Activated naive CD4-positive, alpha-beta T cell treated with anti-CD3 and anti-CD28 coated beads, Interleukin-2, amount 10 ng/mL, durations not matched to agents 7 days and 5 days (primary cell): ENCODE measurements at regions not wholly inside any gene's neighbourhood (a gene's known extent, or its start where the extent isn't known, plus 50 kb on each side); places are given as distances from the start of the nearest gene placed in this dataset.

Experiments
- CTCF ChIA-PET: fragments of 350-600 bp; sonication (Branson Sonifier 250); formaldehyde crosslinking; loops from one replicate; lab custom pipeline; 2021; ENCODE audit warnings: antibody characterized with exemption; lab: Charles Lee
- DNase-seq: peaks from one replicate; pipeline ENCODE4 v3.0.0-alpha.2; 2020
- H3K27ac Mint-ChIP-seq: one replicate; pipeline ENCODE4 v1.8.0; 2021; ENCODE audit warnings: mild to moderate bottlenecking, moderate library complexity, mixed read lengths
- H3K27me3 Mint-ChIP-seq: one replicate; pipeline ENCODE4 v1.8.0; 2021; ENCODE audit warnings: mild to moderate bottlenecking, mixed read lengths
- H3K36me3 Mint-ChIP-seq: one replicate; pipeline ENCODE4 v1.8.0; 2021; ENCODE audit warnings: mixed read lengths
- H3K4me1 Mint-ChIP-seq: one replicate; pipeline ENCODE4 v1.8.0; 2021; ENCODE audit warnings: mixed read lengths
- H3K4me3 Mint-ChIP-seq: one replicate; pipeline ENCODE4 v1.8.0; 2021; ENCODE audit warnings: mild to moderate bottlenecking, moderate library complexity, mixed read lengths
- H3K9me3 Mint-ChIP-seq: one replicate; pipeline ENCODE4 v1.8.0; 2021; ENCODE audit warnings: mixed read lengths

- no peak overlapping the region for H3K4me3 Mint-ChIP-seq
- CTCF ChIA-PET: interaction anchor here (0.6 kb wide), 1 partner anchor 149 kb away, joined by 3 read pairs; no protein-coding TSS in a partner anchor
These were observed 530.4 kb upstream of the CDH9 start for GRCh38 chr5:27568811-27569210.

GRCh38 chr5:27561408-27561807, 523.0 kb upstream of the CDH9 start:
- CTCF ChIA-PET: no interaction called here
- Mint-ChIP-seq H3K27ac (no peak overlapping the region), H3K9me3 (peaks cover 6% of the 10 kb centered on the region), H3K27me3 (no peaks in the 10 kb centered on the region), H3K4me1 (no peaks in the 10 kb centered on the region), H3K36me3 (no peaks in the 10 kb centered on the region), H3K4me3 (no peak overlapping the region)
- DNase-seq: no peak

More at GRCh38 chr5:27568811-27569210, 530.4 kb upstream of the CDH9 start:
- Mint-ChIP-seq H3K27me3 (no peaks in the 10 kb centered on the region), H3K27ac (no peak overlapping the region), H3K36me3 (no peaks in the 10 kb centered on the region), H3K9me3 (peaks cover 4% of the 10 kb centered on the region), H3K4me1 (no peaks in the 10 kb centered on the region)
- no peak for DNase-seq

- H3K4me1 Mint-ChIP-seq: no peaks in the 10 kb centered on the region
- H3K27ac Mint-ChIP-seq: no peak overlapping the region
- CTCF ChIA-PET: no interaction called here
- H3K27me3 Mint-ChIP-seq: no peaks in the 10 kb centered on the region
- no peak overlapping the region for H3K4me3 Mint-ChIP-seq
- H3K9me3 Mint-ChIP-seq: peaks cover 20% of the 10 kb centered on the region
- DNase-seq: no peak
- H3K36me3 Mint-ChIP-seq: no peaks in the 10 kb centered on the region
These were observed 510.1 kb upstream of the CDH9 start for GRCh38 chr5:27548484-27548883.

- Mint-ChIP-seq H3K27ac (no peak overlapping the region), H3K9me3 (peaks cover 9% of the 10 kb centered on the region), H3K36me3 (no peaks in the 10 kb centered on the region), H3K4me3 (no peak overlapping the region), H3K27me3 (no peaks in the 10 kb centered on the region), H3K4me1 (no peaks in the 10 kb centered on the region)
- DNase-seq: no peak
- CTCF ChIA-PET: no interaction called here
These were observed 496.7 kb upstream of the CDH9 start for GRCh38 chr5:27535031-27535557.

GRCh38 chr5:27532305-27532704, 493.9 kb upstream of the CDH9 start:
- H3K36me3 Mint-ChIP-seq: no peaks in the 10 kb centered on the region
- CTCF ChIA-PET: no interaction called here
- DNase-seq: no peak
- no peak overlapping the region for H3K27ac Mint-ChIP-seq
- H3K9me3 Mint-ChIP-seq: peaks cover 9% of the 10 kb centered on the region
- H3K4me1 Mint-ChIP-seq: no peaks in the 10 kb centered on the region
- H3K27me3 Mint-ChIP-seq: no peaks in the 10 kb centered on the region
- no peak overlapping the region for H3K4me3 Mint-ChIP-seq

- Mint-ChIP-seq H3K27ac (no peak overlapping the region), H3K36me3 (no peaks in the 10 kb centered on the region), H3K9me3 (peaks cover 12% of the 10 kb centered on the region), H3K27me3 (no peaks in the 10 kb centered on the region), H3K4me3 (no peak overlapping the region), H3K4me1 (no peaks in the 10 kb centered on the region)
- no peak for DNase-seq
- CTCF ChIA-PET: no interaction called here
These were observed 486.1 kb upstream of the CDH9 start for GRCh38 chr5:27524515-27524914.

GRCh38 chr5:27523629-27524028, 485.2 kb upstream of the CDH9 start:
- CTCF ChIA-PET: interaction anchor here (0.7 kb wide), 1 partner anchor 71 kb away, joined by 3 read pairs; no protein-coding TSS in a partner anchor
- Mint-ChIP-seq H3K9me3 (peaks cover 18% of the 10 kb centered on the region), H3K4me1 (no peaks in the 10 kb centered on the region), H3K27me3 (no peaks in the 10 kb centered on the region), H3K36me3 (no peaks in the 10 kb centered on the region), H3K4me3 (no peak overlapping the region), H3K27ac (no peak overlapping the region)
- DNase-seq: no peak

- no peak overlapping the region for H3K4me3 Mint-ChIP-seq
- H3K36me3 Mint-ChIP-seq: no peaks in the 10 kb centered on the region
- H3K27ac Mint-ChIP-seq: no peak overlapping the region
- no peaks in the 10 kb centered on the region for H3K4me1 Mint-ChIP-seq
- H3K9me3 Mint-ChIP-seq: peaks cover 31% of the 10 kb centered on the region
- CTCF ChIA-PET: no interaction called here
- H3K27me3 Mint-ChIP-seq: no peaks in the 10 kb centered on the region
- DNase-seq: no peak
These were observed 478.1 kb upstream of the CDH9 start for GRCh38 chr5:27516437-27516836.

- no peaks in the 10 kb centered on the region for H3K4me1 Mint-ChIP-seq
- no peaks in the 10 kb centered on the region for H3K36me3 Mint-ChIP-seq
- no peak overlapping the region for H3K4me3 Mint-ChIP-seq
- no peaks in the 10 kb centered on the region for H3K27me3 Mint-ChIP-seq
- DNase-seq: no peak
- CTCF ChIA-PET: no interaction called here
- H3K9me3 Mint-ChIP-seq: peaks cover 10% of the 10 kb centered on the region
- no peak overlapping the region for H3K27ac Mint-ChIP-seq
These were observed 472.7 kb upstream of the CDH9 start for GRCh38 chr5:27511061-27511460.

- no peak overlapping the region for H3K27ac Mint-ChIP-seq
- H3K4me1 Mint-ChIP-seq: no peaks in the 10 kb centered on the region
- CTCF ChIA-PET: no interaction called here
These were observed 465.4 kb upstream of the CDH9 start for GRCh38 chr5:27503813-27504212.

GRCh38 chr5:27502236-27502635, 463.9 kb upstream of the CDH9 start:
- H3K27me3 Mint-ChIP-seq: no peaks in the 10 kb centered on the region
- no peaks in the 10 kb centered on the region for H3K36me3 Mint-ChIP-seq
- peaks cover 14% of the 10 kb centered on the region for H3K9me3 Mint-ChIP-seq
- H3K27ac Mint-ChIP-seq: no peak overlapping the region
- H3K4me3 Mint-ChIP-seq: no peak overlapping the region
- CTCF ChIA-PET: no interaction called here
- DNase-seq: no peak
- H3K4me1 Mint-ChIP-seq: no peaks in the 10 kb centered on the region

More at GRCh38 chr5:27503813-27504212, 465.4 kb upstream of the CDH9 start:
- H3K27me3 Mint-ChIP-seq: no peaks in the 10 kb centered on the region
- peaks cover 14% of the 10 kb centered on the region for H3K9me3 Mint-ChIP-seq
- H3K36me3 Mint-ChIP-seq: no peaks in the 10 kb centered on the region
- no peak for DNase-seq
- no peak overlapping the region for H3K4me3 Mint-ChIP-seq

GRCh38 chr5:27497491-27497890, 459.1 kb upstream of the CDH9 start:
- Mint-ChIP-seq H3K9me3 (peaks cover 8% of the 10 kb centered on the region), H3K36me3 (no peaks in the 10 kb centered on the region), H3K27ac (no peak overlapping the region), H3K27me3 (no peaks in the 10 kb centered on the region), H3K4me3 (no peak overlapping the region), H3K4me1 (no peaks in the 10 kb centered on the region)
- CTCF ChIA-PET: no interaction called here
- no peak for DNase-seq

- Mint-ChIP-seq H3K4me3 (no peak overlapping the region), H3K36me3 (no peaks in the 10 kb centered on the region), H3K27ac (no peak overlapping the region), H3K4me1 (no peaks in the 10 kb centered on the region), H3K9me3 (peaks cover 21% of the 10 kb centered on the region), H3K27me3 (no peaks in the 10 kb centered on the region)
- DNase-seq: no peak
- CTCF ChIA-PET: no interaction called here
These were observed 456.5 kb upstream of the CDH9 start for GRCh38 chr5:27494887-27495286.

- Mint-ChIP-seq H3K4me3 (no peak overlapping the region), H3K9me3 (peaks cover 21% of the 10 kb centered on the region), H3K4me1 (no peaks in the 10 kb centered on the region), H3K27ac (no peak overlapping the region), H3K36me3 (no peaks in the 10 kb centered on the region), H3K27me3 (no peaks in the 10 kb centered on the region)
- DNase-seq: no peak
- CTCF ChIA-PET: no interaction called here
These were observed 453.5 kb upstream of the CDH9 start for GRCh38 chr5:27491746-27492439.

- no peak overlapping the region for H3K27ac Mint-ChIP-seq
- H3K4me1 Mint-ChIP-seq: no peaks in the 10 kb centered on the region
- CTCF ChIA-PET: no interaction called here
- H3K9me3 Mint-ChIP-seq: peaks cover 20% of the 10 kb centered on the region
- H3K27me3 Mint-ChIP-seq: no peaks in the 10 kb centered on the region
- no peaks in the 10 kb centered on the region for H3K36me3 Mint-ChIP-seq
- no peak for DNase-seq
- H3K4me3 Mint-ChIP-seq: no peak overlapping the region
These were observed 452.7 kb upstream of the CDH9 start for GRCh38 chr5:27491047-27491446.
